SIG-M5 treated with dmso at 0.1 percent for 504 hours (cell line): ENCODE measurements at regions not wholly inside any gene's neighbourhood (a gene's known extent, or its start where the extent isn't known, plus 50 kb on each side); places are given as distances from the start of the nearest gene placed in this dataset.
A peak's percentile ranks its signal among the peaks of the same experiment; 100 is the strongest.

Experiments
- DNase-seq: peaks from one replicate; lab custom pipeline; 2025; ENCODE audit not compliant: unreplicated experiment; lab: John Stamatoyannopoulos, UW

DNA sequence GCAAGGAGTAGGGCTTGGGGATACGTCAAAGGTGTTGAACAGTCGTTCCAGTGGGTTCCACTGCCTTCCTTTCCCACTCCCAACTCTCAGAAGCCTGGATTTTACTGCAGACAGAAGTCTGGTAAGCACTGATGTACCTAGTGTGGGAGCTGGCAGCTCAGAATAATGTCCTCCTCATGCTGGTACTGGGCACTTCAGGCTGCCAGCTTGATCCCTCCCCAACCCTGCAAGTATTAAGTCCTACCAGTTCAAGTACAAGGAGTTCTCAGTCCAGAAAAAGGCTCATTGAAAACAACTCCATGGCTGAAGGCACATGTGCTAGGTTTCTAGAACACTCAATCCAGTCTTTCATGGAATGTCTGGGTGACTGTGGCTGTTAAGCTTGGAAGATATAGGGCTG, 304.3 kb downstream of the NUAK1 start:
- DNase-seq = no peak

DNA sequence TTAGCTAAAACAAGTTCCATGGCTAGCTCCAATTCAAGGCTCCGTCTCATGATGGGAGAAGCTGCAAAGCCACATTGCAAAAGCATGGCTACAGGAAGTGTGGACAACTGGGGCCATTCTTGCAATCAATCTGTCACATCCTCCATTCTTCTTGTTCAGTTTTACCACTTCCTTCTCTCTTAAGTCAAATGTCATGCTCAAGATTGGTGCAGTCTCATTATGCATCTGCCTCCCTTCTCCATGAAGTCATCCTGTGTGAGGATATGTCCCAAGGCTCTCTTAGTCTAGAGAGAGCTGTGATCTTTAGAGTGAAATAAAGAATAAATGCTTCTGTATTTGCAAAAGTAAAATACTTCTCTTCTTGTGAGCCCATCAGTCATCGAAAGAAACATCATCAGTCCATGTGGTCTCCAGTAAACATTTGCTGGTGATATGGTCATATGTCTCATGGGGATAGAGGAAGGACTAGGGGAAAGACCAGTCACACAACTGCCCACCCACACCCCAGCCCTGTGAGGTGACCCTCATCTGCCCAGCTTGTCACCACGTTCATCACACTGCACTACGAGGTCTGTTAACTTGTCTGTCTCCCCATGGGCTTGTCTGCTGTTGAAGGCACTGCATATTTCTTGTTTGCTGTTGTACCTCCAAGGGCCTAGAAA, 303.0 kb downstream of the NUAK1 start:
- no peak for DNase-seq

- DNase-seq = no peak
Observed at GRCh38 chr12:105836242-105836622, 302.5 kb downstream of the NUAK1 start.

- no peak for DNase-seq
Observed at GRCh38 chr12:105839629-105840127, 299.1 kb downstream of the NUAK1 start.

DNA sequence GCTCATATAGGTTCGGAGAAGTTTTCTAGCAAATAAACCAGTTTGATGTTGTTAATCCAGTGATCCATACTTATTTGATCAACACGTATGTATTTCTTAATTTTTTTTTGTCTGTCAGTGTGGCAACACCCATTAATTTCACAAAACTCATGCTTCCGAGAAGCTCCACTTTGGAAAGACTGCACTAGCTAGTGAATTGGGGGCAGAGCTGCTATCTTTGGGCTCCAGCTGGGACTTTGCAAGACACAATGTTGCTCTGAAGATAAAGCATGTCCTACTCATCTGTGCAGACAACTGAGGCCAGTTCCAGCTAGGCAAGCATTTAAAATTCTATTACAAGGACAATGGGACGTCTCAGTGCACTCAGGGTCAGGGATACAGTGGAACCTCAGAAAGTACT, 298.4 kb downstream of the NUAK1 start:
- DNase-seq = no peak

- no peak for DNase-seq
Observed at GRCh38 chr12:105841840-105842239, 296.9 kb downstream of the NUAK1 start.

GRCh38 chr12:105843561-105843960, 295.2 kb downstream of the NUAK1 start:
- DNase-seq = no peak

- no peak for DNase-seq
Observed at GRCh38 chr12:105843986-105844760, 294.6 kb downstream of the NUAK1 start.

- DNase-seq = no peak
Observed at GRCh38 chr12:105846331-105846730, 292.4 kb downstream of the NUAK1 start.

DNA sequence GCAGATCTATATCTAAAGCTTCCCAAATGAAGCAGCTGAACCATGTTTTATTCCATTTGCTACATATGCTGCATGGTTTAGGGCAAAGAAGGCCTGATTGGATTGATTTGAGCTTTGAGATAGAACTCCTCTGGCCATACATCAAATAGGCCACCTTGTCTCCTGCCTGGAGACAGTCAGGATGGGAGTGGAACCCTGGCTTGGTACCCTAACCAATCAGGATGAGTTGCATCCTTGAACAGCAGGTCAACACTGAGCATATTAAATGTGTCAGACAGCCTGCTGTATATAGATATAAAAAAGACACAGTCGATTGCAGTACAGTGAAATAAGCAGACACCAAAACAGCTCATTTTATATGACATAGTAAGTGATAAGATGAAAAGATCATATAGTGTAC, 291.7 kb downstream of the NUAK1 start:
- DNase-seq = no peak

- DNase-seq = no peak
Observed at GRCh38 chr12:105848286-105848685, 290.5 kb downstream of the NUAK1 start.

DNA sequence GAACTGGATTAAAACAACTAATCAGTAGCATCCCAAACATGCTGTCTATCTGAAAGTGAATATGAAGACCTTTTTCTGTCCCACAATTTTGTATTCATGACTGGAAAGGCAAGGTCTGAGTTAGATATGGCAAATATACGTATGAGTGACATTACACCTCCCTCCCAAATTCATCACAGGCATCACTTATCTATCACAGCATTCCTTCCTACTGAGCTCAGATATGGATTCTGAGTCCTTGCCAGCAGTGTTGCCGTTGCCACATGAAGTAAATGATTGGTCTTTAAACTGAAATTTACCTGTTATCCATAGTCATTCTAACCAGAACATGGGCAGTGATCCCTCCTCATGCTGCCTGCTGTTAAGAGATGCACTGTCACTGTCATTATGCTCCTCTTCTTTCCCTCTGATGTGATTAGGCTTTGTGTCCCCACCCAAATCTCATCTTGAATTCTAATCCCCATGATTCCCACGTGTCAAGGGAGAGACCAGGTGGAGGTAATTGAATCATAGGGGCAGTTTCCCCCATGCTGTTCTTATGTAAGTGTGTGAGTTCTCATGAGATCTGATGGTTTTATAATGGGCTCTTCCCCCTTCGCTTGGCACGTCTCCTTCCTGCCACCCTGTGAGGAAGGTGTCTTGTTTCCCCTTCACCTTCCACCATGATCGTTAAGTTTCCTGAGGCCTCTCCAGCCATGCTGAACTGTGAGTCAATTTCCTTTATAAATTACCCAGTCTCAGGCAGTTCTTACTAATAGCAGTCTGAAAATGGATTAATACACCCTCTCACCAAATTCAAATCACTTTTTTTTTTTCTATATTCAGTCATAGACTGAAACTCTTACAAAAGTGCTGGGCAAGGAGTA, 288.4 kb downstream of the NUAK1 start:
- DNase-seq = no peak

- DNase-seq = no peak
Observed at GRCh38 chr12:105852496-105852895, 286.3 kb downstream of the NUAK1 start.

GRCh38 chr12:105852951-105853350, 285.8 kb downstream of the NUAK1 start:
- DNase-seq = no peak

- no peak for DNase-seq
Observed at GRCh38 chr12:105854071-105854470, 284.7 kb downstream of the NUAK1 start.

DNA sequence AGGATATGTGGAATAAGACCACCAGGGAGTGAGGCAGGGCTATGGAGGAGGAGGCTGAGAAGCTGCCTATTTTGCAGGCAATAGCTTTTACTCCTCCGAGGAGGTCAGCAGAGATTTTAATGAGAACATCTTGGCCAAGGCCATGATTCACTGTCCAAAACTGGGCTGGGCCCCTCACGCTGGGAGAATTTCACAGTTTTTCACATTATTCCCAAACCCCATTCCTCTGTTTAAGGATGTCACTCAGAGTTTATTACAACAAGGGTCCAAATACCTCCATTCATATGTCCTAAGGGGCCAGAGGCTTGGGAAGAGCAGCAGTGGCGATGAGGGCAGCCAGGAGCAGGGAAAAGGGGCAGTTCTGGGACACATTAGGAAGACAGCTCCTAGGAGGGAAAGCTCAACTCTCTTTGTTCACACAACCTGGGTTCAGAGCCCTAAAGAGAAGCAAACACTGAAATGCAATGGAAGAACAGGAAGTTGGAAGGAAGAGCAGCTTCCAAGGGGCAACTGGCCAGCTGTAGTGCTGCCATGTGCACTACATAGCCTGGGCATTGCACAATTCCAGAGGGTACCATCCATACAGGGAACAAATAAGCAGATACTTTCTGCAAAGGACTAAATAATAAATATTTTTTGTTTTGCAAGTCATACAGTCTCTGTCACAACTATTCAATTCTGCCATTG, 283.2 kb downstream of the NUAK1 start:
- no peak for DNase-seq

DNA sequence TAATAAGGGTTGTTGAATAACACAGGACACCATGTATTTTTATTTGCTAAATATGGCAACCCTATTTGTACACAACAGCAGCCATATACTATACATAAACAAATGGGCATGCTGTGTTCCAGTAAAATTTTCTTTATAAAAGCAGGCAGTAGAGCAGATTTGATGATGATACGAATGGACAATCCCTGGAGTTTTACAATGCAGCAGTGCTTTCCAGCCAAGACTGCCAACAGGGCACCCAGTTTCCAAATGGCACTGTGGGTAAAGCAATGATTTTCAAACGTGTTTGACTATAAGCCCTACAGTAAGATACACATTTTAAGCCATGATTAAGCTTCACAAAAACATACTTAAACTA, 282.7 kb downstream of the NUAK1 start:
- no peak for DNase-seq

- DNase-seq = no peak
Observed at GRCh38 chr12:105858981-105859710, 279.6 kb downstream of the NUAK1 start.

DNA sequence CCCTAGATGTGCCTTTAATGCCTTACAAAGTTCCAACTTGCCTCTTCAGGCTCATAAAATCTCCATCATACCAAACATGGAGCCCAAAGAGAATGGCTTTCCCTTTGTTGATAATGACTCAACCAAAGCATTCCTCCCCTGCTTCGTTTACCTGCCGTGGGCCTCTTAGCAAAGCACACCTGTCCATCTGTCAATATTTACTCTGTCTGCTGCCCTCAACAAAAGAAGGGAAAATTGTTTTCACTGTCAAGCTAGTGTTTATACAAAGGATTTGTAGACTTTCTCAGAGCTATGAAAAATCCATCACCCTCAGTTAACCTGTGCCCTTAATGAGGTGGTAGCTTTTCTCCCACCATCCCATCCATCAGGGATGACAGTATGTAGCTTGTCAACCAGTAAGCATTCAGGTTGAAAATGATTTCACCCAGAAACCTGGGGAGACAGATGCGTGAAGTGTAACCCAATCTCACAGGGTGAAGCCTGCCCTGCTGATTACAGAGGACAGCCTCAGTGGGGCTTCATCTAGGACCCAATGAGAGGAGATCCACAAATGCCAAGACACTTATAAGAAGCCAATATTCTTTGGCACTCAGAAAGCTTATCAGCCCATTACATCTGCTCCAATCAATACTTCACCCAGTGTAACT, 278.1 kb downstream of the NUAK1 start:
- peak; percentile 62 for DNase-seq

- no peak for DNase-seq
Observed at GRCh38 chr12:105861227-105861626, 277.5 kb downstream of the NUAK1 start.
